Skeletal muscle tissue (tissue), 3 donors: ENCODE measurements at regions not wholly inside any gene's neighbourhood (a gene's known extent, or its start where the extent isn't known, plus 50 kb on each side); places are given as distances from the start of the nearest gene placed in this dataset.
"Not testable (repeated sequence)": the region's sequence is repeated elsewhere in the genome, so short reads cannot be mapped to it uniquely, and the experiment has no call there.

Experiments used
- H3K27ac ChIP-seq: one replicate; pipeline ENCODE4 v1.7.0; 2013; ENCODE audit warnings: mild to moderate bottlenecking, low read depth, low read length, inconsistent platforms
- H3K27me3 ChIP-seq, 3 donors: one replicate each; pipeline ENCODE4 v1.7.0; 2013; ENCODE audit warnings: low read length in 3 of 3; ENCODE audit not compliant: control insufficient read depth in 3 of 3, insufficient read depth in 3 of 3
- H3K36me3 ChIP-seq, 3 donors: one replicate each; pipeline ENCODE4 v1.7.0; 2013; ENCODE audit warnings: low read length in 3 of 3; ENCODE audit not compliant: control insufficient read depth in 3 of 3, insufficient read depth in 3 of 3
- H3K4me1 ChIP-seq, 3 donors: one replicate each; pipeline ENCODE4 v1.7.0; 2013; ENCODE audit warnings: low read length in 3 of 3, mild to moderate bottlenecking in 3 of 3; ENCODE audit not compliant: control insufficient read depth in 3 of 3, insufficient read depth in 3 of 3
- H3K4me3 ChIP-seq, 3 donors: one replicate each; pipeline ENCODE4 v1.7.0; 2013; ENCODE audit warnings: low read length in 3 of 3
- H3K9ac ChIP-seq, 3 donors: one replicate each; pipeline ENCODE4 v1.7.0; 2013; ENCODE audit warnings: low read length in 3 of 3, mild to moderate bottlenecking in 3 of 3, moderate library complexity in 2 of 3, low read depth in 1 of 3
- H3K9me3 ChIP-seq, 3 donors: one replicate each; pipeline ENCODE4 v1.7.0; 2013; ENCODE audit warnings: low read length in 3 of 3; ENCODE audit not compliant: control insufficient read depth in 3 of 3
- donor health status: Osteomylitis.

- H3K27ac ChIP-seq, H3K4me1 ChIP-seq, H3K36me3 ChIP-seq: not testable (repeated sequence)
These were observed 622.6 kb downstream of the IPMK start for GRCh38 chr10:57645108-57645507.

GRCh38 chr10:57638411-57638810 lies 629.3 kb downstream of the IPMK start:
- no peak overlapping the region for H3K4me3 ChIP-seq
- no peaks in the 10 kb centered on the region for H3K4me1 ChIP-seq
- no peaks in the 10 kb centered on the region for H3K36me3 ChIP-seq
- H3K27me3 ChIP-seq, result no peaks in the 10 kb centered on the region
- no peaks in the 10 kb centered on the region for H3K9me3 ChIP-seq
- H3K9ac ChIP-seq, result no peak overlapping the region
- H3K27ac ChIP-seq, result no peak overlapping the region

More at GRCh38 chr10:57645108-57645507, 622.6 kb downstream of the IPMK start:
- not testable (repeated sequence) for H3K4me3 ChIP-seq, H3K27me3 ChIP-seq, H3K9me3 ChIP-seq, H3K9ac ChIP-seq

- Histone ChIP-seq H3K4me1 (no peaks in the 10 kb centered on the region), H3K9me3 (no peaks in the 10 kb centered on the region), H3K4me3 (no peak overlapping the region), H3K27ac (no peak overlapping the region), H3K27me3 (no peaks in the 10 kb centered on the region), H3K9ac (no peak overlapping the region), H3K36me3 (no peaks in the 10 kb centered on the region)
These were observed 639.0 kb downstream of the IPMK start for GRCh38 chr10:57628592-57629284.

- no peak overlapping the region for H3K27ac ChIP-seq
- no peak overlapping the region for H3K9ac ChIP-seq
- no peaks in the 10 kb centered on the region for H3K36me3 ChIP-seq
- no peaks in the 10 kb centered on the region for H3K27me3 ChIP-seq
- H3K4me3 ChIP-seq, result no peak overlapping the region
- H3K4me1 ChIP-seq, result no peaks in the 10 kb centered on the region
- H3K9me3 ChIP-seq, result no peaks in the 10 kb centered on the region
These were observed 640.0 kb downstream of the IPMK start for GRCh38 chr10:57627642-57628178.

GRCh38 chr10:57624856-57625592 lies 642.7 kb downstream of the IPMK start:
- Histone ChIP-seq H3K4me3 (no peak overlapping the region), H3K9me3 (no peaks in the 10 kb centered on the region), H3K27ac (no peak overlapping the region), H3K36me3 (no peaks in the 10 kb centered on the region), H3K27me3 (no peaks in the 10 kb centered on the region), H3K4me1 (no peaks in the 10 kb centered on the region), H3K9ac (no peak overlapping the region)

GRCh38 chr10:57624066-57624465 lies 643.6 kb downstream of the IPMK start:
- H3K27ac ChIP-seq, result no peak overlapping the region
- no peak overlapping the region for H3K9ac ChIP-seq
- H3K27me3 ChIP-seq, result no peaks in the 10 kb centered on the region
- no peaks in the 10 kb centered on the region for H3K4me1 ChIP-seq
- no peaks in the 10 kb centered on the region for H3K36me3 ChIP-seq
- no peak overlapping the region for H3K4me3 ChIP-seq
- no peaks in the 10 kb centered on the region for H3K9me3 ChIP-seq

GRCh38 chr10:57621466-57621865 lies 646.2 kb downstream of the IPMK start:
- Histone ChIP-seq H3K4me3 (no peak overlapping the region), H3K27ac (no peak overlapping the region), H3K9ac (no peak overlapping the region), H3K4me1 (no peaks in the 10 kb centered on the region), H3K27me3 (no peaks in the 10 kb centered on the region), H3K36me3 (no peaks in the 10 kb centered on the region), H3K9me3 (no peaks in the 10 kb centered on the region)

- Histone ChIP-seq H3K27ac (no peak overlapping the region), H3K4me1 (no peaks in the 10 kb centered on the region), H3K36me3 (no peaks in the 10 kb centered on the region), H3K9ac (no peak overlapping the region), H3K27me3 (no peaks in the 10 kb centered on the region), H3K4me3 (no peak overlapping the region), H3K9me3 (no peaks in the 10 kb centered on the region)
These were observed 661.7 kb downstream of the IPMK start for GRCh38 chr10:57605948-57606485.

GRCh38 chr10:57599440-57599839 lies 668.3 kb downstream of the IPMK start:
- Histone ChIP-seq H3K9me3 (no peaks in the 10 kb centered on the region), H3K27me3 (no peaks in the 10 kb centered on the region), H3K4me1 (no peaks in the 10 kb centered on the region), H3K27ac (no peak overlapping the region), H3K36me3 (no peaks in the 10 kb centered on the region), H3K9ac (no peak overlapping the region), H3K4me3 (no peak overlapping the region)

GRCh38 chr10:57593983-57594573 lies 673.6 kb downstream of the IPMK start:
- Histone ChIP-seq H3K9ac (no peak overlapping the region), H3K27ac (no peak overlapping the region), H3K9me3 (no peaks in the 10 kb centered on the region), H3K4me3 (no peak overlapping the region), H3K36me3 (no peaks in the 10 kb centered on the region), H3K4me1 (no peaks in the 10 kb centered on the region), H3K27me3 (no peaks in the 10 kb centered on the region)
